HCT116 (cell line): ENCODE measurements at regions not wholly inside any gene's neighbourhood (a gene's known extent, or its start where the extent isn't known, plus 50 kb on each side); places are given as distances from the start of the nearest gene placed in this dataset.

ENCODE experiments used
- CTCF ChIP-seq, 3 experiments: fragments of 200-600 bp in 1 of 3; sonication (generic) in 1 of 3; IDR thresholded peaks in 2 of 3; conservative IDR thresholded peaks in 1 of 3; 2 replicates each; pipeline ENCODE4 v1.5.1; 2012 to 2017; ENCODE audit warnings: low read depth in 2 of 3, low read length in 2 of 3, antibody characterized with exemption in 1 of 3, borderline replicate concordance in 1 of 3, control low read depth in 1 of 3, mild to moderate bottlenecking in 1 of 3, mixed read lengths in 1 of 3, mixed run types in 1 of 3, moderate library complexity in 1 of 3; ENCODE audit not compliant: insufficient read depth in 1 of 3
- POLR2A ChIP-seq: IDR thresholded peaks from 2 replicates; pipeline ENCODE4 v1.7.0; 2011; ENCODE audit warnings: borderline replicate concordance; ENCODE audit not compliant: insufficient read depth, insufficient read length; ENCODE audit errors: extremely low read depth
- POLR2AphosphoS5 ChIP-seq: IDR thresholded peaks from 2 replicates; pipeline ENCODE4 v1.6.1; 2011; ENCODE audit warnings: mild to moderate bottlenecking, low read depth, low read length, moderate library complexity
- RAD21 ChIP-seq: IDR thresholded peaks from 2 replicates; pipeline ENCODE4 v1.6.1; 2012; ENCODE audit warnings: low read depth, mild to moderate bottlenecking
- TCF7L2 ChIP-seq: IDR thresholded peaks from 2 replicates; pipeline ENCODE4 v1.7.0; 2011; ENCODE audit warnings: borderline replicate concordance, inconsistent platforms; ENCODE audit not compliant: insufficient read depth, insufficient read length; ENCODE audit errors: extremely low read depth
- YY1 ChIP-seq: IDR thresholded peaks from 2 replicates; pipeline ENCODE4 v1.6.1; 2011; ENCODE audit warnings: low read length, low read depth, moderate library complexity, mild to moderate bottlenecking; ENCODE audit not compliant: insufficient replicate concordance; ENCODE audit errors: extremely low read depth
- ZNF274 ChIP-seq: fragments of 200-500 bp; sonication (Bioruptor generic); IDR thresholded peaks from 2 replicates; pipeline ENCODE4 v1.6.1; 2014; ENCODE audit warnings: mild to moderate bottlenecking, low read depth, low read length, inconsistent platforms

GRCh38 chr5:61768692-61769281 lies 436.7 kb downstream of the ZSWIM6 start:
- no peak for TF ChIP-seq TCF7L2
- TF ChIP-seq CTCF (IDR thresholded peaks at IDR 0.05 in 2 of 3, conservative IDR thresholded peaks at IDR 0.05 in 1 of 3; ENCODE audit: borderline replicate concordance in 1 of 3, insufficient read depth in 1 of 3, low read depth in 2 of 3, low read length in 2 of 3), result peak; percentile 99 to 100 (median 100)
- no peak for TF ChIP-seq POLR2A
- TF ChIP-seq YY1, result peak; percentile 14
- peak; percentile 57 for TF ChIP-seq RAD21
- TF ChIP-seq ZNF274, result no peak
- TF ChIP-seq POLR2AphosphoS5, result no peak
